HEK293 (cell line): ENCODE measurements at regions not wholly inside any gene's neighbourhood (a gene's known extent, or its start where the extent isn't known, plus 50 kb on each side); places are given as distances from the start of the nearest gene placed in this dataset.

Experiments used
- CTCF ChIA-PET: fragments of 350-600 bp; formaldehyde crosslinking; extraction: SDS; loops from one replicate; lab custom pipeline; 2021; ENCODE audit warnings: antibody characterized with exemption; lab: Yijun Ruan, JAX
- POLR2A ChIA-PET: fragments of 300-600 bp; formaldehyde crosslinking; extraction: SDS; loops from one replicate; lab custom pipeline; 2020; ENCODE audit warnings: antibody characterized with exemption, inconsistent platforms; lab: Yijun Ruan, JAX
- H3K27ac ChIP-seq: fragments of 200-500 bp; sonication (Bioruptor generic); 2 replicates; pipeline ENCODE4 v1.5.1; 2014; ENCODE audit warnings: low read depth, low read length, control low read depth, inconsistent platforms; ENCODE audit errors: extremely low read depth
- H3K36me3 ChIP-seq, 2 experiments: fragments of 200-500 bp in 1 of 2; sonication (Bioruptor generic) in 1 of 2; 1 replicate in 1 of 2; 2 replicates in 1 of 2; pipeline ENCODE4 v1.5.1; 2014 to 2017; ENCODE audit warnings: inconsistent platforms in 2 of 2, low read length in 2 of 2; ENCODE audit not compliant: control insufficient read depth in 2 of 2, insufficient read depth in 1 of 2
- H3K4me1 ChIP-seq: fragments of 200-500 bp; sonication (Bioruptor generic); 2 replicates; pipeline ENCODE4 v1.5.1; 2014; ENCODE audit warnings: mild to moderate bottlenecking, low read length, inconsistent platforms; ENCODE audit not compliant: control insufficient read depth, insufficient read depth
- H3K4me3 ChIP-seq: 2 replicates; pipeline ENCODE4 v1.5.1; 2011; ENCODE audit warnings: low read depth, mild to moderate bottlenecking, control low read depth, low read length, moderate library complexity
- H3K9me3 ChIP-seq: fragments of 200-500 bp; sonication (Bioruptor generic); 2 replicates; pipeline ENCODE4 v1.5.1; 2014; ENCODE audit warnings: low read depth, low read length, inconsistent platforms; ENCODE audit not compliant: control insufficient read depth, insufficient read depth
- BCL11A ChIP-seq: fragments of 450-650 bp; formaldehyde crosslinking; IDR thresholded peaks from 2 replicates; pipeline ENCODE4 v1.5.1; 2016; ENCODE audit warnings: low read depth, missing biosample characterization, missing genetic modification characterization
- HIC1 ChIP-seq: fragments of 450-650 bp; formaldehyde crosslinking; IDR thresholded peaks from 2 replicates; pipeline ENCODE4 v1.5.1; 2016; ENCODE audit warnings: missing biosample characterization, missing genetic modification characterization
- KLF10 ChIP-seq: fragments of 450-650 bp; IDR thresholded peaks from 2 replicates; pipeline ENCODE4 v1.5.1; 2018; ENCODE audit warnings: missing biosample characterization, mild to moderate bottlenecking, missing genetic modification characterization
- MYNN ChIP-seq: fragments of 450-650 bp; formaldehyde crosslinking; IDR thresholded peaks from 2 replicates; pipeline ENCODE4 v1.5.1; 2016; ENCODE audit warnings: missing biosample characterization, missing genetic modification characterization, borderline replicate concordance
- REPIN1 ChIP-seq: fragments of 450-650 bp; formaldehyde crosslinking; IDR thresholded peaks from 2 replicates; pipeline ENCODE4 v1.5.1; 2017; ENCODE audit warnings: missing biosample characterization, missing genetic modification characterization, low read depth
- SALL2 ChIP-seq: fragments of 450-650 bp; formaldehyde crosslinking; IDR thresholded peaks from 2 replicates; pipeline ENCODE4 v1.5.0; 2017; ENCODE audit warnings: missing biosample characterization, mild to moderate bottlenecking, missing genetic modification characterization, borderline replicate concordance
- SCRT1 ChIP-seq: fragments of 450-650 bp; formaldehyde crosslinking; IDR thresholded peaks from 2 replicates; pipeline ENCODE4 v1.5.1; 2016; ENCODE audit warnings: missing biosample characterization, missing genetic modification characterization, borderline replicate concordance
- SP7 ChIP-seq: fragments of 450-650 bp; formaldehyde crosslinking; IDR thresholded peaks from 2 replicates; pipeline ENCODE4 v1.5.1; 2016; ENCODE audit warnings: missing biosample characterization, missing genetic modification characterization
- ZBTB49 ChIP-seq: fragments of 450-650 bp; formaldehyde crosslinking; IDR thresholded peaks from 2 replicates; pipeline ENCODE4 v1.5.1; 2016; ENCODE audit warnings: missing biosample characterization, missing genetic modification characterization, low read depth
- ZFP3 ChIP-seq: fragments of 450-650 bp; formaldehyde crosslinking; IDR thresholded peaks from 2 replicates; pipeline ENCODE4 v1.5.1; 2016; ENCODE audit warnings: low read depth, missing biosample characterization, missing genetic modification characterization
- ZNF112 ChIP-seq: fragments of 450-650 bp; formaldehyde crosslinking; IDR thresholded peaks from 2 replicates; pipeline ENCODE4 v1.5.0; 2017; ENCODE audit warnings: missing biosample characterization, missing genetic modification characterization
- ZNF174 ChIP-seq: fragments of 450-650 bp; formaldehyde crosslinking; IDR thresholded peaks from 2 replicates; pipeline ENCODE4 v1.5.0; 2017; ENCODE audit warnings: missing biosample characterization, mild to moderate bottlenecking, missing genetic modification characterization
- ZNF223 ChIP-seq: fragments of 450-650 bp; formaldehyde crosslinking; IDR thresholded peaks from 2 replicates; pipeline ENCODE4 v1.5.1; 2016; ENCODE audit warnings: missing biosample characterization, missing genetic modification characterization
- ZNF24 ChIP-seq: fragments of 450-650 bp; formaldehyde crosslinking; IDR thresholded peaks from 2 replicates; pipeline ENCODE4 v1.5.1; 2016; ENCODE audit warnings: missing biosample characterization, missing genetic modification characterization
- ZNF350 ChIP-seq: fragments of 450-650 bp; formaldehyde crosslinking; IDR thresholded peaks from 2 replicates; pipeline ENCODE4 v1.5.0; 2017; ENCODE audit warnings: missing biosample characterization, mild to moderate bottlenecking, missing genetic modification characterization
- ZNF510 ChIP-seq: fragments of 450-650 bp; formaldehyde crosslinking; IDR thresholded peaks from 2 replicates; pipeline ENCODE4 v1.5.1; 2018; ENCODE audit warnings: mild to moderate bottlenecking, missing genetic modification characterization, missing biosample characterization; ENCODE audit not compliant: insufficient replicate concordance
- ZNF549 ChIP-seq: fragments of 450-650 bp; IDR thresholded peaks from 2 replicates; pipeline ENCODE4 v1.5.1; 2018; ENCODE audit warnings: missing biosample characterization, missing genetic modification characterization, mild to moderate bottlenecking, inconsistent platforms, moderate library complexity
- ZNF654 ChIP-seq: fragments of 450-650 bp; formaldehyde crosslinking; IDR thresholded peaks from 2 replicates; pipeline ENCODE4 v1.5.1; 2016; ENCODE audit warnings: low read depth, missing biosample characterization, missing genetic modification characterization
- ZNF670 ChIP-seq: fragments of 450-650 bp; formaldehyde crosslinking; IDR thresholded peaks from 2 replicates; pipeline ENCODE4 v1.5.1; 2016; ENCODE audit warnings: missing biosample characterization, missing genetic modification characterization, low read depth
- ZNF704 ChIP-seq: fragments of 450-650 bp; formaldehyde crosslinking; IDR thresholded peaks from 2 replicates; pipeline ENCODE4 v1.5.1; 2016; ENCODE audit warnings: missing biosample characterization, missing genetic modification characterization
- ZNF707 ChIP-seq: fragments of 450-650 bp; formaldehyde crosslinking; IDR thresholded peaks from 2 replicates; pipeline ENCODE4 v1.5.1; 2016; ENCODE audit warnings: missing biosample characterization, missing genetic modification characterization
- ZSCAN30 ChIP-seq: fragments of 450-650 bp; IDR thresholded peaks from 2 replicates; pipeline ENCODE4 v1.5.1; 2018; ENCODE audit warnings: missing biosample characterization, mild to moderate bottlenecking, missing genetic modification characterization, moderate library complexity
- TF ChIP-seq, protein P1 (sequence below): fragments of 450-650 bp; formaldehyde crosslinking; IDR thresholded peaks from 2 replicates; pipeline ENCODE4 v1.5.1; 2016; ENCODE audit warnings: missing biosample characterization, missing genetic modification characterization

GRCh38 chr9:16318516-16319060 is 551.9 kb downstream of the BNC2 start:
- Histone ChIP-seq H3K36me3 (no peaks in the 10 kb centered on the region), H3K9me3 (no peaks in the 10 kb centered on the region), H3K27ac (no peak overlapping the region), H3K4me1 (no peaks in the 10 kb centered on the region), H3K4me3 (no peak overlapping the region)
- TF ChIP-seq ZNF670 (tag by site-specific recombination) (no peak), BCL11A (no peak), KLF10 (no peak), SP7 (tag by site-specific recombination) (no peak), ZNF24 (no peak), ZBTB49 (no peak), ZNF350 (tag by site-specific recombination) (no peak), ZNF174 (tag by site-specific recombination) (no peak), SALL2 (tag by site-specific recombination) (no peak), REPIN1 (tag by site-specific recombination) (no peak), SCRT1 (tag by site-specific recombination) (no peak), ZNF549 (tag by site-specific recombination) (no peak), ZSCAN30 (tag by site-specific recombination) (no peak), ZNF707 (tag by site-specific recombination) (no peak), MYNN (no peak)
- ChIA-PET POLR2A (no interaction called here), CTCF (no interaction called here)

DNA sequence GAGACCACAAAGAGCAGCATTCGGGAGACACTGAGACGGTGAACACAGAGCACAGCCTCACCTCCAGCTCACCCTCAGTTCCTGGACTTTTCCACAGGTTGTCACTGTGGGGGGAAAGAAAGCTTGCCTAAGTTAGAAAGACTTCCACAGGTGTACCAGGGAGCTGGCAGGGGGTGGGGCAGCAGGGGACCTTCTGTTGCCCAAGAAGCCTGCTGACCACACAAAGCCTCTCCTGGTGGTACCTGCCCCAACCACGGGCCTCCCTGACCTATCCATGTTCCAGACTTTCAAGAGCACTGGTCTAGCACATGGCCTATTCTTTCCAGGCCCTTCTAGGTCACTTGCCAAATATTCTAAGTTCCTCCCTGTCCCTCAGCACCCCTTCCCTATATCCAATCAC is 550.8 kb downstream of the BNC2 start:
- no peak for TF ChIP-seq ZNF112
- no peak for TF ChIP-seq ZNF223
- no peak for TF ChIP-seq MYNN
- no peak for TF ChIP-seq ZNF704 (tag by site-specific recombination)
- no peak for TF ChIP-seq ZNF510 (tag by site-specific recombination)
- TF ChIP-seq ZFP3 (tag by site-specific recombination) = no peak
- TF ChIP-seq HIC1 (tag by site-specific recombination) = no peak
- TF ChIP-seq, protein P1, sequence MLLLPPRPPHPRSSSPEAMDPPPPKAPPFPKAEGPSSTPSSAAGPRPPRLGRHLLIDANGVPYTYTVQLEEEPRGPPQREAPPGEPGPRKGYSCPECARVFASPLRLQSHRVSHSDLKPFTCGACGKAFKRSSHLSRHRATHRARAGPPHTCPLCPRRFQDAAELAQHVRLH (tag by site-specific recombination) = no peak
- no peak for TF ChIP-seq ZNF654
- CTCF ChIA-PET = no interaction called here
- POLR2A ChIA-PET = no interaction called here
- Histone ChIP-seq H3K27ac (no peak overlapping the region), H3K4me1 (no peaks in the 10 kb centered on the region), H3K36me3 (no peaks in the 10 kb centered on the region), H3K4me3 (no peak overlapping the region), H3K9me3 (no peaks in the 10 kb centered on the region)
